ENCODE measurements at regions not wholly inside any gene's neighbourhood (a gene's known extent, or its start where the extent isn't known, plus 50 kb on each side); places are given as distances from the start of the nearest gene placed in this dataset.
"Not testable (repeated sequence)": the region's sequence is repeated elsewhere in the genome, so short reads cannot be mapped to it uniquely, and the experiment has no call there.

- no peaks in the 10 kb centered on the region for H3K27me3 ChIP-seq (ENCODE audit: control insufficient read depth, insufficient read depth, low read length)
These were observed 135.2 kb downstream of the HRH4 start for GRCh38 chr18:24595561-24596031.

DNA sequence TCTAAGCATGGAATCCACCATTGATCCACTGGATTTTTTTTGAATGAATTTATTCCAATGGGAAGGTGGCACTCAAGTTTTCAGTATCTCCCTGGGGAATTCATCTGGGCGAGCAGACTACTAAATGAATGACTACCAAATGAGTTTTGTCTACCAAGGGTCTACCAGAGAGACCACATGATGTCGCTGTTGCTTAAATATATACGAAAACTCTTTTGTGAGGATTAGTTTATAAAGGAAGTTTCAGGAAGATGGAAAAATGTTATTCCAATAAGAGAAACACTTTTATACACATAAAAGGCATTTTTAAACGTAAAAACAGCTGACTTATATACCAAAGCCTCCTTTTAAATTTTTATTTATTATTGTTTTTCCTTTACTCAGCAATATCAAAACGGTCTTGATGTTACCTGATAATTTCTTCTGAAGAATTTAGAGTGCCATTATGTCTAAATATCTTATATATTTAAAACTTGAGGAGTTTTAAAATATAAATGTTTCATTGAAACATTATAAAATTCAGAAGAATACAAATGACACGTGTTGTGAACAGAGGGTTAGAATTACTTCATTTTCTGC, 139.7 kb downstream of the HRH4 start:
- no peaks in the 10 kb centered on the region for H3K27me3 ChIP-seq (ENCODE audit: control insufficient read depth, insufficient read depth, low read length)
- H3K4me1 ChIP-seq (ENCODE audit: control insufficient read depth, insufficient read depth, low read length), result peaks cover 20% of the 10 kb centered on the region
- H3K9me3 ChIP-seq (ENCODE audit: control insufficient read depth, insufficient read depth, low read length), result no peaks in the 10 kb centered on the region
- H3K9ac ChIP-seq (ENCODE audit: low read depth, low read length), result no peak overlapping the region
- no peak overlapping the region for H3K27ac ChIP-seq (ENCODE audit: low read depth, low read length)
- no peak overlapping the region for H3K4me3 ChIP-seq (ENCODE audit: low read depth, low read length)
- no peaks in the 10 kb centered on the region for H3K36me3 ChIP-seq (ENCODE audit: control insufficient read depth, insufficient read depth, low read length)

More at GRCh38 chr18:24595561-24596031, 135.2 kb downstream of the HRH4 start:
- no peak overlapping the region for H3K4me3 ChIP-seq (ENCODE audit: low read depth, low read length)
- no peaks in the 10 kb centered on the region for H3K36me3 ChIP-seq (ENCODE audit: control insufficient read depth, insufficient read depth, low read length)
- no peak overlapping the region for H3K9ac ChIP-seq (ENCODE audit: low read depth, low read length)
- no peaks in the 10 kb centered on the region for H3K4me1 ChIP-seq (ENCODE audit: control insufficient read depth, insufficient read depth, low read length)
- H3K27ac ChIP-seq (ENCODE audit: low read depth, low read length), result no peak overlapping the region
- H3K9me3 ChIP-seq (ENCODE audit: control insufficient read depth, insufficient read depth, low read length), result no peaks in the 10 kb centered on the region

DNA sequence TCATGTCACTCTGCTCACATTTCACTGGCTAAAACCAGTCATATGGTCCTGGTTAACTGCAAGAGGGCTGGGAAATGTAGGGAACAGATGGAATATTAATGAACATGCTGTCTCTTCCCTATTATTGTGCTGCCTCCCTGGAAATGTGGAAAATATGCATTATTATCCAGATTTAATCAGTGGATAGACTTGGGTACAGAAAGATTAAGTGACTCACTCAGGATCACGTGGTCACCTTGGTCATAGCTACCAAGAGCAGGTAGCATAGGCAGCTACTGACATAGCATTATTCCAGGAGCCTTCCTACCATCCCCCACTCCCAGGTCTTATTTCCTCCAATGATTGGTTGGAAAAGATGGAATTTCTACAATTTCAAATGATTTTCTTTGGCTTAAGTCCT, 141.1 kb downstream of the HRH4 start:
- H3K4me1 ChIP-seq (ENCODE audit: control insufficient read depth, insufficient read depth, low read length), result peaks cover 20% of the 10 kb centered on the region
- H3K27me3 ChIP-seq (ENCODE audit: control insufficient read depth, insufficient read depth, low read length), result no peaks in the 10 kb centered on the region
- H3K9me3 ChIP-seq (ENCODE audit: control insufficient read depth, insufficient read depth, low read length), result no peaks in the 10 kb centered on the region

GRCh38 chr18:24602201-24602600, 141.8 kb downstream of the HRH4 start:
- Histone ChIP-seq H3K27me3 (ENCODE audit: control insufficient read depth, insufficient read depth, low read length) (no peaks in the 10 kb centered on the region), H3K4me1 (ENCODE audit: control insufficient read depth, insufficient read depth, low read length) (peaks cover 20% of the 10 kb centered on the region), H3K4me3 (ENCODE audit: low read depth, low read length) (no peak overlapping the region), H3K9ac (ENCODE audit: low read depth, low read length) (no peak overlapping the region), H3K27ac (ENCODE audit: low read depth, low read length) (no peak overlapping the region), H3K36me3 (ENCODE audit: control insufficient read depth, insufficient read depth, low read length) (no peaks in the 10 kb centered on the region), H3K9me3 (ENCODE audit: control insufficient read depth, insufficient read depth, low read length) (no peaks in the 10 kb centered on the region)

More for the DNA sequence above, 141.1 kb downstream of the HRH4 start:
- H3K27ac ChIP-seq (ENCODE audit: low read depth, low read length), result no peak overlapping the region
- H3K4me3 ChIP-seq (ENCODE audit: low read depth, low read length), result no peak overlapping the region
- H3K36me3 ChIP-seq (ENCODE audit: control insufficient read depth, insufficient read depth, low read length), result no peaks in the 10 kb centered on the region
- H3K9ac ChIP-seq (ENCODE audit: low read depth, low read length), result no peak overlapping the region

DNA sequence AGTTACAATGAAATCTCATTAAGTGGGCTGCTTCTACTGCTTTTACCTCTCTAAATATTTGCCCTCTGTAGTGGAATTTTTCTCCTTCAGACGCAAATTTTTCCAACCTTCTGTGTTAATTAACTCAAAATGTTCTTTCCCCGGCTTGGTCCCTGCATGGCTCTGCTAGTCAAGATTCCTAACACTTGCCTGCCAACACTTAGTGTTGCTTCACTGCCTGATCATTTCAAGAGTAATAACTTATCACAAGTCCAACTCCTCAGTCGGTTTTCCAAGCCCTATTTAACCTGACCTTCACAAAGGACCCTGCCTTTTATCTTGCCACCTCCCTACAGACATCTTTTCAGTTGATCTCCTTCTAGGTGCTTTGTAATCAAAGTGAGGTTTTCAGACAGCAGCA, 142.7 kb downstream of the HRH4 start:
- Histone ChIP-seq H3K27ac (ENCODE audit: low read depth, low read length) (no peak overlapping the region), H3K36me3 (ENCODE audit: control insufficient read depth, insufficient read depth, low read length) (no peaks in the 10 kb centered on the region), H3K4me3 (ENCODE audit: low read depth, low read length) (no peak overlapping the region), H3K9me3 (ENCODE audit: control insufficient read depth, insufficient read depth, low read length) (no peaks in the 10 kb centered on the region), H3K27me3 (ENCODE audit: control insufficient read depth, insufficient read depth, low read length) (no peaks in the 10 kb centered on the region), H3K4me1 (ENCODE audit: control insufficient read depth, insufficient read depth, low read length) (peaks cover 20% of the 10 kb centered on the region), H3K9ac (ENCODE audit: low read depth, low read length) (0 out of 2 replicates have a peak overlapping the region, but pooled peaks have one; percentile 5)

GRCh38 chr18:24605444-24605843, 145.0 kb downstream of the HRH4 start:
- H3K4me1 ChIP-seq (ENCODE audit: control insufficient read depth, insufficient read depth, low read length), result peaks cover 20% of the 10 kb centered on the region
- H3K9me3 ChIP-seq (ENCODE audit: control insufficient read depth, insufficient read depth, low read length), result no peaks in the 10 kb centered on the region
- H3K9ac ChIP-seq (ENCODE audit: low read depth, low read length), result no peak overlapping the region
- no peaks in the 10 kb centered on the region for H3K27me3 ChIP-seq (ENCODE audit: control insufficient read depth, insufficient read depth, low read length)
- no peak overlapping the region for H3K4me3 ChIP-seq (ENCODE audit: low read depth, low read length)
- H3K36me3 ChIP-seq (ENCODE audit: control insufficient read depth, insufficient read depth, low read length), result no peaks in the 10 kb centered on the region
- H3K27ac ChIP-seq (ENCODE audit: low read depth, low read length), result no peak overlapping the region

- H3K4me1 ChIP-seq (ENCODE audit: control insufficient read depth, insufficient read depth, low read length), result 0 out of 2 replicates have a peak, but pooled peaks cover 3% of the 10 kb centered on the region
- H3K36me3 ChIP-seq (ENCODE audit: control insufficient read depth, insufficient read depth, low read length), result no peaks in the 10 kb centered on the region
- H3K9ac ChIP-seq (ENCODE audit: low read depth, low read length), result no peak overlapping the region
- no peaks in the 10 kb centered on the region for H3K9me3 ChIP-seq (ENCODE audit: control insufficient read depth, insufficient read depth, low read length)
- no peaks in the 10 kb centered on the region for H3K27me3 ChIP-seq (ENCODE audit: control insufficient read depth, insufficient read depth, low read length)
- no peak overlapping the region for H3K4me3 ChIP-seq (ENCODE audit: low read depth, low read length)
- H3K27ac ChIP-seq (ENCODE audit: low read depth, low read length), result no peak overlapping the region
These were observed 148.8 kb downstream of the HRH4 start for GRCh38 chr18:24609254-24609653.

DNA sequence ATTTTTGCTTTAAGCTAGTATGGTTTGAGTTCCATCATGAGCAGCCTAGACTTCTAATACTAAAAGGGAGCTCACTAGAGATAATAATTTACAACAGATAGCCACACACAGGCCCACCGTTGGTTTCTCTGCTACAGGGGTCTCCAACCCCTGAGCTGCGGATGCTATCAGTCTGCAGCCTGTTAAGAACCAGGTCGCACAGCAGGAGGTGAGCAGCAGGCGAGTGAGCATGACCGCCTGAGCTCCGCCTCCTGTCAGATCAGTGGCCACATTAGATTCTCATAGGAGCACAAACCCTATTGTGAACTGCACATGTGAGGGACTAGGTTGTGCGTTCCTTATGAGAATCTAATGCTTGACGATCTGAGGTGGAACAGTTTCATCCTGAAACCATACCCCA, 150.6 kb downstream of the HRH4 start:
- H3K4me3 ChIP-seq (ENCODE audit: low read depth, low read length), result no peak overlapping the region
- H3K36me3 ChIP-seq (ENCODE audit: control insufficient read depth, insufficient read depth, low read length), result no peaks in the 10 kb centered on the region
- H3K9me3 ChIP-seq (ENCODE audit: control insufficient read depth, insufficient read depth, low read length), result no peaks in the 10 kb centered on the region
- H3K4me1 ChIP-seq (ENCODE audit: control insufficient read depth, insufficient read depth, low read length), result 0 out of 2 replicates have a peak, but pooled peaks cover 3% of the 10 kb centered on the region
- no peak overlapping the region for H3K9ac ChIP-seq (ENCODE audit: low read depth, low read length)
- no peak overlapping the region for H3K27ac ChIP-seq (ENCODE audit: low read depth, low read length)
- no peaks in the 10 kb centered on the region for H3K27me3 ChIP-seq (ENCODE audit: control insufficient read depth, insufficient read depth, low read length)

- Histone ChIP-seq H3K9ac (ENCODE audit: low read depth, low read length) (no peak overlapping the region), H3K36me3 (ENCODE audit: control insufficient read depth, insufficient read depth, low read length) (no peaks in the 10 kb centered on the region), H3K4me3 (ENCODE audit: low read depth, low read length) (no peak overlapping the region), H3K9me3 (ENCODE audit: control insufficient read depth, insufficient read depth, low read length) (no peaks in the 10 kb centered on the region), H3K27ac (ENCODE audit: low read depth, low read length) (no peak overlapping the region), H3K27me3 (ENCODE audit: control insufficient read depth, insufficient read depth, low read length) (no peaks in the 10 kb centered on the region), H3K4me1 (ENCODE audit: control insufficient read depth, insufficient read depth, low read length) (peaks cover 12% of the 10 kb centered on the region)
These were observed 153.6 kb downstream of the HRH4 start for GRCh38 chr18:24613896-24614640.

- H3K4me3 ChIP-seq (ENCODE audit: low read depth, low read length), result no peak overlapping the region
- H3K36me3 ChIP-seq (ENCODE audit: control insufficient read depth, insufficient read depth, low read length), result no peaks in the 10 kb centered on the region
- no peaks in the 10 kb centered on the region for H3K27me3 ChIP-seq (ENCODE audit: control insufficient read depth, insufficient read depth, low read length)
- no peak overlapping the region for H3K9ac ChIP-seq (ENCODE audit: low read depth, low read length)
- peaks cover 9% of the 10 kb centered on the region for H3K4me1 ChIP-seq (ENCODE audit: control insufficient read depth, insufficient read depth, low read length)
- no peak overlapping the region for H3K27ac ChIP-seq (ENCODE audit: low read depth, low read length)
- no peaks in the 10 kb centered on the region for H3K9me3 ChIP-seq (ENCODE audit: control insufficient read depth, insufficient read depth, low read length)
These were observed 156.2 kb downstream of the HRH4 start for GRCh38 chr18:24616653-24617052.

GRCh38 chr18:24624421-24624820, 164.0 kb downstream of the HRH4 start:
- H3K27ac ChIP-seq (ENCODE audit: low read depth, low read length); H3K27me3 ChIP-seq (ENCODE audit: control insufficient read depth, insufficient read depth, low read length); H3K36me3 ChIP-seq (ENCODE audit: control insufficient read depth, insufficient read depth, low read length); H3K9ac ChIP-seq (ENCODE audit: low read depth, low read length); H3K4me3 ChIP-seq (ENCODE audit: low read depth, low read length); H3K4me1 ChIP-seq (ENCODE audit: control insufficient read depth, insufficient read depth, low read length); H3K9me3 ChIP-seq (ENCODE audit: control insufficient read depth, insufficient read depth, low read length): not testable (repeated sequence)
